ENCODE measurements at regions not wholly inside any gene's neighbourhood (a gene's known extent, or its start where the extent isn't known, plus 50 kb on each side); places are given as distances from the start of the nearest gene placed in this dataset.

DNA sequence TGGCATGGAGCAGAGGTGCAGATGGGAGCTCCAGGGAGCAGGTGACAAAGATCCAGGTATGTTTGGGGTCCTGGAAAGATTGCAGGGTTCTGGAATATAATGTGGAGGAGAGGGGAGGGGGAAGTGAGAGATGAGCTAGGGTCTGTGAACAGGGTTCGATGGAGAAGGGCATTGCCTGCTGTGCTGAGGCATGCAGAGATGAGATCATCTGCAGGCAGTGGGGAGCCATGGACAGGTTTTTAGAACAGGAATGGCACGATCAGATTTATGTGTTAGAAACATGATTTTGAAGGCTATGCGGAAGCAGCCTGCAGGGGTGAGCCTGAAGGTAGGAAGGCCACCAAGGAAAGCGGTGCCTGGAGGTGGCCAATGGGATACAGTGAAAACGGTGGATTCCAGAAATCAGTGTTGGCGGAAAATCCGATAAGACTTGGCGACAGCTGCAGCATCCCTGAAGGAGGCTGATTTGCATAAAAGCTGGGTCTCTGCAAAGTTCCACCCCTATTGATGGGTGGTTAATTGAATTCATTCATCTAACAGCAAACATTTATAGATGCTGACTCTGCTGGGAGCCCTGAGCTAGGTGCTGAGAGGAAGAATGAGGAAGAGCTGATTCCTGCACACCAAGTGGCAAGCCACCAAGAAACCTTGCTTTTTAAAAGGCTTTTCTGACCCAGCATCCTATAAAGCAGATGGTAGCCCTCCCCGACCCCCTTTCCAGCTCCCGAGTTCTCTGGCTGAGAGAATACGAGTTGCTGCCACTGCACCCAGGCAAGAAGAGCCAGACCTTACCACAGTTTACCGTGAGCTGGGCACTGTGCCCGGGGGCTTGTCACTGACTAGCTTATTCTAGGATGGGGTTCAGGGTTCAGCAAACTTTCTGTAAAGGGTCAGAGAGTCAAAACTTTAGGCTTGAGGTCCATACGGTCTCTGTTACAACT, 139.2 kb upstream of the SMIM23 start:
- no peaks in the 10 kb centered on the region for H3K9me3 ChIP-seq
- no peaks in the 10 kb centered on the region for H3K27me3 ChIP-seq
- H3K4me3 ChIP-seq = no peak overlapping the region
- TF ChIP-seq EP300 (IDR thresholded peaks at IDR 0.05) (no peak), POLR2AphosphoS5 (IDR thresholded peaks at IDR 0.05) (no peak), POLR2A (IDR thresholded peaks at IDR 0.05) (no peak)
- TF ChIP-seq, protein P1, sequence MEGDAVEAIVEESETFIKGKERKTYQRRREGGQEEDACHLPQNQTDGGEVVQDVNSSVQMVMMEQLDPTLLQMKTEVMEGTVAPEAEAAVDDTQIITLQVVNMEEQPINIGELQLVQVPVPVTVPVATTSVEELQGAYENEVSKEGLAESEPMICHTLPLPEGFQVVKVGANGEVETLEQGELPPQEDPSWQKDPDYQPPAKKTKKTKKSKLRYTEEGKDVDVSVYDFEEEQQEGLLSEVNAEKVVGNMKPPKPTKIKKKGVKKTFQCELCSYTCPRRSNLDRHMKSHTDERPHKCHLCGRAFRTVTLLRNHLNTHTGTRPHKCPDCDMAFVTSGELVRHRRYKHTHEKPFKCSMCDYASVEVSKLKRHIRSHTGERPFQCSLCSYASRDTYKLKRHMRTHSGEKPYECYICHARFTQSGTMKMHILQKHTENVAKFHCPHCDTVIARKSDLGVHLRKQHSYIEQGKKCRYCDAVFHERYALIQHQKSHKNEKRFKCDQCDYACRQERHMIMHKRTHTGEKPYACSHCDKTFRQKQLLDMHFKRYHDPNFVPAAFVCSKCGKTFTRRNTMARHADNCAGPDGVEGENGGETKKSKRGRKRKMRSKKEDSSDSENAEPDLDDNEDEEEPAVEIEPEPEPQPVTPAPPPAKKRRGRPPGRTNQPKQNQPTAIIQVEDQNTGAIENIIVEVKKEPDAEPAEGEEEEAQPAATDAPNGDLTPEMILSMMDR (IDR thresholded peaks at IDR 0.05) = no peak
- H3K4me1 ChIP-seq = no peaks in the 10 kb centered on the region
- no peak overlapping the region for H3K27ac ChIP-seq
- ATAC-seq (ENCODE audit: low FRiP score in 2 of 2) (no peak), DNase-seq (no peak)
- H3K36me3 ChIP-seq = no peaks in the 10 kb centered on the region
- 85 to 86% methylated on average over 9 to 14 of the region's 14 CpGs for WGBS, 2 donors

GRCh38 chr5:171647043-171647903, 138.3 kb upstream of the SMIM23 start:
- no peaks in the 10 kb centered on the region for H3K27me3 ChIP-seq
- 69 to 71% methylated on average over 15 of the region's 15 CpGs for WGBS, 2 donors
- ATAC-seq (ENCODE audit: low FRiP score in 2 of 2) (no peak), DNase-seq (no peak)
- H3K27ac ChIP-seq = no peak overlapping the region
- no peak overlapping the region for H3K4me3 ChIP-seq
- no peaks in the 10 kb centered on the region for H3K36me3 ChIP-seq
- TF ChIP-seq, protein P1 (IDR thresholded peaks at IDR 0.05) = no peak
- TF ChIP-seq POLR2AphosphoS5 (IDR thresholded peaks at IDR 0.05) = no peak
- TF ChIP-seq EP300 (IDR thresholded peaks at IDR 0.05) = no peak
- TF ChIP-seq POLR2A (IDR thresholded peaks at IDR 0.05) = no peak
- H3K9me3 ChIP-seq = no peaks in the 10 kb centered on the region
- no peaks in the 10 kb centered on the region for H3K4me1 ChIP-seq

DNA sequence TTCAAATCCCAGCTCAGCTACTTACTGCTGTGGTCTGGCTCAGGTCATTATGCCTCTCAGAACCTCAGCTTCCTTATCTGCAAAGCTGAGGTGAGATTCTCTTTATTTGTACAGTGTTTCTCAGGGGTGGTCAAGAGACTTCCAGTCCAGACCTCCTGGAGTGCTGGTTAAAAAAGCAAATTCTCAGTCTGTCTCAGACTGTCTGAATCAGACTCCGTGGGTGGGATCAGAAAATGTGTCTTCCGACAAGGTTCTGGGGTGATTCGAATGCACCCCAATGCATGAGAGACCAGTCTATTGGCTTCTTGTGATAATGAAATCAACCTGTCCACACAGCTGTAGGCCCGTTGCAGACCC, 137.7 kb upstream of the SMIM23 start:
- no peak for TF ChIP-seq POLR2AphosphoS5 (IDR thresholded peaks at IDR 0.05)
- no peak for TF ChIP-seq EP300 (IDR thresholded peaks at IDR 0.05)
- TF ChIP-seq, protein P1 (IDR thresholded peaks at IDR 0.05) = no peak
- TF ChIP-seq POLR2A (IDR thresholded peaks at IDR 0.05) = no peak
- no peaks in the 10 kb centered on the region for H3K4me1 ChIP-seq
- 76 to 89% methylated on average over 4 of the region's 4 CpGs for WGBS, 2 donors
- DNase-seq (no peak), ATAC-seq (ENCODE audit: low FRiP score in 2 of 2) (no peak)
- no peaks in the 10 kb centered on the region for H3K9me3 ChIP-seq
- no peaks in the 10 kb centered on the region for H3K27me3 ChIP-seq
- no peaks in the 10 kb centered on the region for H3K36me3 ChIP-seq
- H3K4me3 ChIP-seq = no peak overlapping the region
- H3K27ac ChIP-seq = no peak overlapping the region

DNA sequence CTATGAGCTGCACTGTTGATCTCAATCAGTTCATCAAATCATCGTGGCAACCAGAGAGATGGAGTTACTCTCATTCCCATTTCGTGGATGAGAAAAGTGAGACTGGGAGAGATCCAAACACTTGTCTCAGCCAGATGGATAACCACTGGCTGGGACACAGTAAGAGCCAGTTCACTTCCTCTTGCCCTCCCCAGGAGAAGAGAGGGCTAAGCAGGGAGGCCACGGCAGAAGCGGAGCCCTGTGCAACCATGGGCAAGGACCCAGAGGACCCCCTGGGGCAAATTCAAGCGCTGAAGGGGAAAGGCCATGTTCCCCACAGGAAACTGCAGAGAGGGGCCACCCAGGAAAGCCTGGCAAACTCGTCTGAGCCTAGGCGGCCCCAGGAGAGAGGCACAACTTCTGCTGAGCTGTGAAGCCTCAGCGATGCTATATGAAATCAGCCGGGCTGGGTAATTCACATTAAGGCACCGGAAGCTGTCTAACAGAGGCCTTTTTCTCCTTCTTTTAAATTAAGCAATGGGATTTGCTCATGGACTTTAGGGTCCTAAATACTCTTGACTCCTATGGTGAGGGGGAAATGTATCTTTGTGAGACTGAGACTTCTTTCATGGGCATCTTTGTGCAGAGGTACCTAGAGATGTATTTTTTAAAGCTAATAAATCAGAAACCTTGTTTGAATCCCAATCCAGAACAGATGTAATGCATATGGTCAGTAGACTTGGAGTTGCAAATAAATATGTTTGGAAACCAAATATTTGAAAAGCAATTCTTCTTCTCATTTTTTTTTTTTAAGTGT, 137.1 kb upstream of the SMIM23 start:
- DNase-seq (no peak), ATAC-seq (ENCODE audit: low FRiP score in 2 of 2) (no peak)
- TF ChIP-seq, protein P1 (IDR thresholded peaks at IDR 0.05) = no peak
- TF ChIP-seq EP300 (IDR thresholded peaks at IDR 0.05) = no peak
- TF ChIP-seq POLR2A (IDR thresholded peaks at IDR 0.05) = no peak
- no peak for TF ChIP-seq POLR2AphosphoS5 (IDR thresholded peaks at IDR 0.05)
- H3K4me3 ChIP-seq = no peak overlapping the region
- H3K9me3 ChIP-seq = no peaks in the 10 kb centered on the region
- H3K4me1 ChIP-seq = no peaks in the 10 kb centered on the region
- H3K27ac ChIP-seq = no peak overlapping the region
- WGBS, 2 donors = 62 to 71% methylated on average over 10 of the region's 10 CpGs
- H3K27me3 ChIP-seq = no peaks in the 10 kb centered on the region
- no peaks in the 10 kb centered on the region for H3K36me3 ChIP-seq
